NCI-H774 (cell line): ENCODE measurements at regions not wholly inside any gene's neighbourhood (a gene's known extent, or its start where the extent isn't known, plus 50 kb on each side); places are given as distances from the start of the nearest gene placed in this dataset.

ENCODE experiments used
- DNase-seq: peaks from one replicate; lab custom pipeline; 2025; lab: John Stamatoyannopoulos, UW

DNA sequence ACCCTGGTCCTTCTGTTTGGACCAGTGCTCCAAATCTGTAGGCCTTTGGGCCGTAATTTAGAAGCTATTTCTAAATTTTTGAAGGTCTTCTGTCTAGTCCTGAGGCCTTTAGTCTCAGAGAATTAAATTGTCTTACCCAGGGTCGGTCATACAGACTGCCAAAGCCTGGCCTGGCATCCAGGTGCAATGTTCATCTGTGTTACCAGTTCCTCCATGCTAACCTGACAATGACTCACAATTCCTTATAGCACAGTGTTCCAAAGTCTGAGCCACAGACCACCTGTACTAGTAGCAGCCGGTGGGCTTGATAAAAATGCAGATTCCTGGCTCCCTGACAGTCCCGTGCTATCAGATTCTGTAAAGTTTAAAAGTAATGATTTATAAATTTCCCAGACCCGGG, 77.7 kb upstream of the MAP4K3 start:
- DNase-seq, result no peak

- DNase-seq, result no peak
These were observed 78.3 kb upstream of the MAP4K3 start for GRCh38 chr2:39515273-39515896.

GRCh38 chr2:39515897-39516346, 78.8 kb upstream of the MAP4K3 start:
- no peak for DNase-seq

GRCh38 chr2:39516347-39517101, 79.4 kb upstream of the MAP4K3 start:
- DNase-seq, result no peak

DNA sequence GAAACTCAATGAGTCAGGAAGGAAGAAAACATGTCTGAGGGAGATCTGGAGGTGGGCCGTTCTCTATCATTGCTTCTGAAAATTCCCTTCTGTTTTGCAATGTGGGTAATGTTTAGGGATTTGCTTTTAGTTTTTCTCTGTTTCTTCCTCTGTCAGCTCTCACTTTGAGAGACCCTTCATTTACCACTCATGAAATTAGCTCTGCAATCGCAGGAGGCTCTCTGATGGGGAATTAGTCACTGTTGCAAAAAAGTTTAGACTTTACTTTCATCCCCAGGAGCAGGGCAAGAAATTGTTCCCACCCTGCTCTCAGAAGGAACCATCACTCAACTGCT, 80.0 kb upstream of the MAP4K3 start:
- no peak for DNase-seq

GRCh38 chr2:39517622-39518021, 80.5 kb upstream of the MAP4K3 start:
- no peak for DNase-seq

DNA sequence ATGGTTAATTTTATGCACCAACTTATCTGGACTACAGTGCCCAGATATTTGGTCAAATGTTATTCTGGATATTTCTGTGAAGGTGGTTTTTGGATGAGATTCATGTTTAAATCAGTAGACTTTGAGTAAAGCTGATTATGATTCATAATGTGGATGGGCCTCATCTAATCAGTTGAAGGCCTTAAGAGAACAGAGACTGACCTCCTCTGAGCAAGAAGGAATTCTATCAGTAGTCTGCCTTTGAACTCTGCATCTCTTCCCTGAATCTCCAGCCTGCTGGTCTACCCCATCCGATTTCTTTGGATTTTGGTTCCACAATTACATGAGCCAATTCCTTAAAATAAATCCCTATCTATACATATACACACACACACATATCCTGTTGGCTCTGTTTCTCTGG, 82.8 kb upstream of the MAP4K3 start:
- DNase-seq, result no peak

DNA sequence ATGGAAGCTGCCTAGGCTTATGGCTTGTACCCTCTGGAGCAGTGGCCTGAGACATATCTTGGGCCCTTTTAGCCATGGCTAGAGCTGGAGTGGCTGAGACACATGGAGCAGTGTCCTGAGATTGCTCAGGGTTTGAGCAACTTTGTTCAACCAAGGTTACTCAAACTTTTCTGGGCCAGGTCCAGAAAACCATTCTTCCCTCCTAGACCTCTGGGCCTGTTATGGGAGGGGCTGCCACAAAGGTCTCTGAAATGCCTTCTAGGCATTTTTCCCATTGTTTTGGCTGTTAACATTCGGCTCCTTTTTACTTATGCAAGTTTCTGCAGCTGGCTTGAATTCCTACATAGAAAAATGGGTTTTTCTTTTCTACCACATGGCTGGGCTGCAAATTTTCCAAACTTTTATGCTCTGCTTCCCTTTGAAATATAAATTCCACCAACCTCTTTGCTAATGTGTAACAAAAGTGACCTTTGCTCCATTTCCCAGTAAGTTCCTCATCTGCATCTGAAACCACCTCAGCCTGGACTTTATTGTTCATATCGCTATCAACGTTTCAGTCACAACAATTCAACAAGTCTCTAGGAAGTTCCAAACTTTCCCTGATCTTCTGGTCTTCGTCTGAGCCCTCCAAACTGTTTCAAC, 84.9 kb upstream of the MAP4K3 start:
- DNase-seq, result no peak

DNA sequence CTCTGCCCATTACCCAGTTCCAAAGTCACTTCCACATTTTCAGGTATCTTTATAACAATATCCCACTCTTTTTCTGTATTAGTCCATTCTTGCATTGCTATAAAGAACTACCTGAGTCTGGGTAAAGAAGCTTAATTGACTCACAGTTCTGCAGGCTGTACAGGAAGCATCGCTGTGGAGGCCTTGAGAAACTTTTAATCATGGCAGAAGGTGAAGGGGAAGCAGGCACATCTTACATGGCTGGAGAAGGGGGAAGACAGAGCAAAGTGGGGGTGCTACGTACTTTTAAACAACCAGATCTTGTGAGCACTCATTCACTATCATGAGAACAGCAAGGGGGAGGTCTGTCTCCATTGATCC, 85.4 kb upstream of the MAP4K3 start:
- no peak for DNase-seq

DNA sequence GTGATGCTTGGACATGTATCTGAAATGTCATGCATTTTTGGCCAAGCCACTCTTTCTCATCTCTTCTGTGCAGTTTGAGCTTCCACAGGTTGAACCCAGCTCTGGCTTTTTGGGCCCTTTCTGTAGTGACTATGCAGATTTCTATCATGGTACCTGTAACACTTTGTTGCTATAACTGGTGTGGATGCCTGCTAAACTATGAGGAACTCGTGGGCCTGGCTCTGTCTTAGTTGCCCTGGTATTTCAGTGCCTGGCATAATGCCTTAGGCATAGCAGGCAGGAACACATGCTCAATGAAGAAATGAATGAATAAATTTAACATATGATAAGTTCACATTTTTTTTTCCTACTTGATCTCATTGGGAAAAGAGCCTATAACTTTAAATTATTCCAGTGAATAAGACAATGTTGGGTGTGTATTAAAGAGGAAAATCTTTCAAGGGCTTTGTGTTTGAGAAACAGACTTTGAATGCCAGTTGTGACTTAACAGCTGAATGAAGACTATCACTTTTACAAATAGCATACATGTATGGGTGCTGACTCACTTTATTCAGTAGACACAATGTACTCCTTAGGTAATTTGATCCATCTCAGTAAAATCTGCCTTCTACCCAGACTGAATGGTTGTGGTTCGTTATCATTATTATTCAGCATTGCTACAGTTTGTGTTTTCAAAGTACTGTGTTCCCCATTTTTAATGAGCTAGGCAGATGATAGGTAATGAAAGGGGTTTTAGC, 86.4 kb upstream of the MAP4K3 start:
- no peak for DNase-seq

GRCh38 chr2:39524061-39524460, 87.0 kb upstream of the MAP4K3 start:
- DNase-seq, result no peak

- no peak for DNase-seq
These were observed 87.9 kb upstream of the MAP4K3 start for GRCh38 chr2:39524756-39525635.

DNA sequence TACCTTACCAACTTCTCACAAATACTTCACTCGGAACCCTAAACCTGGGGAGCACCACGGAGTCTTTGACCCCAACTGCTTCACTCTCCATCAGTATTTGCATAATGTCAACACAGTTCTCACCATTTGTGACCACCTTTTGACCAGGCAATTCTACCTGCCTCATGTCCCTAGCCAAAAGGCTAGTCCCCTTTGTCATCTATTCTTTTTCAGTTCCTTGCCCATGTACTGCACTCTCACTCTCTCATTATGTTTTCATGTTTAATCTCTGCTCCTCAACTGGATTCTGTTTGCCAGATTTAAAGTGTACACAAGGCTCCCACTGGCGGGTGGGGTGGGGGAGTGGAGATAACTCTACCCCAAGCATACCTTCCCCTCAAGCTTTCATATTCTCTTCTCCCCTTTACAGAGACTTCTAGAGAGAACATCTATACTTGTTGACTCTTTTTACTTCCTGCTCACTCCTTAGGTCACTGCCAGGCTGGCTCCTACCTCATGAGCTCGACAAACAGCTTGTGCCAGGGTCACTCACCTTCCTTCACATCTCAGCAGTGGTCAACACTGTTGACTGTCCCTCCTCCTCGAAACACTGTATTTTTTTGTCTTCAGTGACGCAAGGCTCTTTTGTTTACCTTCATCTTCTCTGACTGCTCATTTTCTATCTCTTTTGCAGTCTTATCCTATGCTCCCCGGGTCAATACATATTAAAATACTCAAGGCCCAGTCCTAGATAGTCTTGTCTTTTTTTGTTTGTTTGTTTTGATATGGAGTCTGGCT, 88.7 kb upstream of the MAP4K3 start:
- DNase-seq, result no peak

- DNase-seq, result no peak
These were observed 91.6 kb upstream of the MAP4K3 start for GRCh38 chr2:39528701-39529100.

GRCh38 chr2:39529836-39530235, 92.8 kb upstream of the MAP4K3 start:
- DNase-seq, result no peak

GRCh38 chr2:39530411-39530866, 93.4 kb upstream of the MAP4K3 start:
- DNase-seq, result no peak

DNA sequence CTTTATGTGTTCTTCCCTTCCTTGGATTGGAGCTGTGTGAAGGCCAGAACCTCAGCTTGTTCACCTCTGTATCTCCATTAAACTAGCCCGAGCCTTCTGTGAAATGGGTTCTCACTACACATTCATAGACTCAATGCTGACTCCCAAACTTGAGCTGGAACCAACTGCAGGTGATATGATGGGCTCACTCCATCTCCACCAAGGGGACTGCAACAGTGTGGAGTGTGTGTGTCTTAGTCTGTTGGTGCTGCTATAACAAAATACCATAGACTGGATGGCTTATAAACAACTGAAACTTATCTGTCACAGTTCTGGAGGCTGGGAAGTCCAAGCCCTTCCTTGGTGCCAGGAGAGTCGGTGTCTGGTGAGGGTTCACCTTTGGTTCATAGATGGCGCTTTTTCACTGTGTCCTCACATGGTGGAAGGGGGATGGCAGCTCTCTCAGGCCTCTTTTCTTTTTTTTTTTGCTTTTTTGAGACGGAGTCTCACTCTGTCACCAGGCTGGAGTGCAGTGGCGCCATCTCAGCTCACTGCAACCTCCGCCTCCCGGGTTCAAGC, 94.2 kb upstream of the MAP4K3 start:
- DNase-seq, result no peak

GRCh38 chr2:39532933-39533332, 95.8 kb upstream of the MAP4K3 start:
- no peak for DNase-seq

DNA sequence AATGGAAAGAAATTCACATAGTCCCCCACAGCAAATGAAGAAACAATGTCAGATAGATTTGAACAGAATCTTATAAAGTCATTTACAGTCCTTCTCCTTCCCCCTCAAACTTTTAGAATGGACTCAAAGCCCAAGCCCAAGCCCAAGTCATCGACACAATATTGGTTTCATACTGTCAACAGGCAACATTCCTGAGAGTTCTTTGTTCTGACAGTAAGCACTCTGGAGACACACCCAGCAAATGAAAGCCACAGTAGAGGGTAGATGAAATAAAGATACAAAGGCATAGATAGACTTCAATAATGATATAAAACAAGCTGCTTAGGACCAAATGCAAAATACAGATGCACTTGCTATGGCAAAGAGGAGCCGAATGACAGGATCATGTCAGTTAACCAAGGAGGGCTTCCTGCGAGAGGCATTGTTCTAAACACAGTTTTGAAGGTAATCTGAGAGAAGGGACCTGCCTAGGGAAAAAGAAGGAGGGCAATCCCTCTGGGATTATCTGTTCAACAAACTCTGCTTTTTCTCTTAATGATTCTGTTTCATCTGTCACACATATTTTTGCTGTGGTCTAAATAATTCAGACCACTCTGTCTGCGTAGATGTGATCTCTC, 97.1 kb upstream of the MAP4K3 start:
- no peak for DNase-seq

DNA sequence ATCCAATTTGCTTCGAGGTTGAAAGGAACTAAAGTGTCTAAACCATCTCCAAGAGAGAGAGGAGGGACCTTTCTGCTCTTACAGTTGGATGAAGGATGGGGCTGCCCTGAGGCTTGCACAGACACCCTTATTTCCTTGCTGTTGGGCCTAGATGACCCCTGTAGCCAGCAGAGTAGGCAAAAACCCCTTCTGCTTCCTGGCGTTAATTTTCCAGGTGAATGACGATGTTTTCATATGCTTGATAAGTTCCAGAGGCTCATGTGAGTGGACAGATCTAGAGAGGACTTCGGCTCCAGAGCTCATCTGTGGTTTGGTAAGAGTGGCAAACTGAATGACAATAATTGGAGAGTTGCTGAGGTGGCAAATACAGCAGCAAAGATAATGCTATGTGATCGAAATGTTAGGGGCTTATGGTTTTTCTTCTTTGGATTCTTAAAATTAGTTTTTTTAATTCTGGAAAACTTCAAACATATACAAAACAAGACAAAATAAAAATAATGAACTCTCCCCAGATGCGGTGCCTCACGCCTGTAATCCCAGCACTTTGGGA, 98.6 kb upstream of the MAP4K3 start:
- no peak for DNase-seq
